C4-2B (cell line): ENCODE measurements at regions not wholly inside any gene's neighbourhood (a gene's known extent, or its start where the extent isn't known, plus 50 kb on each side); places are given as distances from the start of the nearest gene placed in this dataset.

ENCODE experiments used
- H3K27ac ChIP-seq: fragments of 450-650 bp; 2 replicates; pipeline ENCODE4 v1.5.1; 2017
- ZFX ChIP-seq: fragments of 450-650 bp; IDR thresholded peaks from 2 replicates; pipeline ENCODE4 v1.6.1; 2017
- TF ChIP-seq, protein P1 (sequence below): fragments of 450-650 bp; conservative IDR thresholded peaks from 2 replicates; pipeline ENCODE4 v1.5.1; 2017; ENCODE audit warnings: mild to moderate bottlenecking

DNA sequence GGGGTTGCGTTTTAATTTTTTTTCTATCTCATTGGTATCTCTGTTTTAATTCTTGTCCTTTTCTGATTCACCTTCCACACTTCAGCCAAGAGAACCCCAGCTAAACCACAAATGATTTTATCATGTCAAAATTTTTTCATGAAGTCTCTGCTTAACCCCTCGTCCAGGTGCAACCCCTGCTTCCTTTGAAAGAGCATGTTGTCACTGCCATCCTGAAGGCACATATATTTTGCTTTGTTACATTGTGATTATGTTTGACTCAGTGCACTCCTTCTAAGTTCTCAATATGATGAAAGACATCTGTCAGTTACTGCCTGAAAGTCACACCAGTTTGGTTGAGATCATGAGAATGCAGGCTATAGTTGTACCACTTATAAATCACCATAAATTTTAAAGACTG, 99.9 kb upstream of the FMR1 start:
- TF ChIP-seq, protein P1, sequence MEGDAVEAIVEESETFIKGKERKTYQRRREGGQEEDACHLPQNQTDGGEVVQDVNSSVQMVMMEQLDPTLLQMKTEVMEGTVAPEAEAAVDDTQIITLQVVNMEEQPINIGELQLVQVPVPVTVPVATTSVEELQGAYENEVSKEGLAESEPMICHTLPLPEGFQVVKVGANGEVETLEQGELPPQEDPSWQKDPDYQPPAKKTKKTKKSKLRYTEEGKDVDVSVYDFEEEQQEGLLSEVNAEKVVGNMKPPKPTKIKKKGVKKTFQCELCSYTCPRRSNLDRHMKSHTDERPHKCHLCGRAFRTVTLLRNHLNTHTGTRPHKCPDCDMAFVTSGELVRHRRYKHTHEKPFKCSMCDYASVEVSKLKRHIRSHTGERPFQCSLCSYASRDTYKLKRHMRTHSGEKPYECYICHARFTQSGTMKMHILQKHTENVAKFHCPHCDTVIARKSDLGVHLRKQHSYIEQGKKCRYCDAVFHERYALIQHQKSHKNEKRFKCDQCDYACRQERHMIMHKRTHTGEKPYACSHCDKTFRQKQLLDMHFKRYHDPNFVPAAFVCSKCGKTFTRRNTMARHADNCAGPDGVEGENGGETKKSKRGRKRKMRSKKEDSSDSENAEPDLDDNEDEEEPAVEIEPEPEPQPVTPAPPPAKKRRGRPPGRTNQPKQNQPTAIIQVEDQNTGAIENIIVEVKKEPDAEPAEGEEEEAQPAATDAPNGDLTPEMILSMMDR = no peak
- TF ChIP-seq ZFX = no peak

DNA sequence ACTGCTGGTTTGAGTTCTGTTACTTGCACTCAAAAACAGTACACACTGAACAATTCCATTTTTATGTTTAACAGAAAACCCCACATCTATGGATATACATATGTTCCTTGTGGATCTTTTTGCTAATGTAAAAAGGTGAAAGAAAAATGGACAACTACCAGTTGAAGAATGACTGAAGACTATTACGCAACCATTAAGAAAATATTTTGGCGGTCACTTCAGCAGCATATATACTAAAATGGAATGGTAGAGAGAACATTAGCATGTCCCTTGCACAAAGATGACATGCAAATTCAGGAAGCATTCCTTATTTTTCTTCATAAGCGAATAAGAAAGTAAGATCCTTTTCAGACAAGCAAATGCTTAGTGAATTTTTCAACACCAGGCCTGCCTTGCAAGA, 84.6 kb upstream of the FMR1 start:
- H3K27ac ChIP-seq = no peak overlapping the region
- TF ChIP-seq ZFX = no peak
- TF ChIP-seq, protein P1 = no peak

More for the DNA sequence above, 99.9 kb upstream of the FMR1 start:
- H3K27ac ChIP-seq = no peak overlapping the region

DNA sequence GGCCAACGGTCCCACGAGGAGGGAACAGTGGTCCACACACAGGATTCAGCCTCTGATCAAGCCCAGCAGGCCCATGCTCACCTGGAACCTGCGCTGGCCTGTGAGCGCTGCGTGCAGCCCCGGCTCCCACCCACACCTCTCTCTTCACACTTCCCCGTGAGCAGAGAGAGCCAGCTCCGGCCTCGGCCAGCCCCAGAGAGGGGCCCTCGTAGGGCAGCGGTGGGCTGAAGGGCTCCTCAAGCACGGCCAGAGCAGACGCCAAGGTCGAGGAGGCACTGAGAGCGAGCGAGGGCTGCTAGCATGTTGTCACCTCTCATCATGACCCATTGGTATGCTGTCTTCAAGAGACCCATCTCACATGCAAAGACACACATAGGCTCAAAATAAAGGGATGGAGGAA, 83.0 kb upstream of the FMR1 start:
- H3K27ac ChIP-seq = no peak overlapping the region
- TF ChIP-seq ZFX = no peak
- TF ChIP-seq, protein P1 = no peak

DNA sequence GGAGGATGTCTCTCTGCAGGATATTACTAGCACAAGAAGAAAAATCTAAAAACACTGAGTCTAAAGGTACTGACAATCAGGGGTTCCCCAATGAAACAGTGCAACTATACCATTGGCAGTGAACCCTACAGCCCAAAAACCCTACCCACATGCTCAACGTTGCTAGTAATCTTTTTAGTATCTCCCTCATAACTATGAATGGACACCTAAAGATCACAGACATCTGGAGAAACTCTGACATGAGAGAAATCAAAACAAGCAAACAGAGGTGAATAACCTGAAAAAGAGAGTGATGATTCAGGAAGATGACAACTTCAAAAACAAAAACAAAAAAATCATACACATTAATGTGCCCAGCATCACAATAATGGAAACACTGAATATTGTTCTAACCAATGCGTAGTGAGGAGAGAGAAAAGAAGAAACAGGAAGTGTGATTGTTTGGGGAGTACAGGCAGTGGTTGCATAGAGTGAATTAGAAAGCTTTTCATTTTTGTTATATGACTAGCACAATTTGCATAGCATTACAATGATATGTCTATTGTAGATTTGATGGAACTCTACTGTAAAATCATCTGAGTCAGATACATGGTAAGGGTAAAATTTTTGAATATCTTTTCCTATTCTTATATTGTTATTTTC, 78.9 kb upstream of the FMR1 start:
- no peak overlapping the region for H3K27ac ChIP-seq
- TF ChIP-seq ZFX = no peak
- TF ChIP-seq, protein P1 = no peak

DNA sequence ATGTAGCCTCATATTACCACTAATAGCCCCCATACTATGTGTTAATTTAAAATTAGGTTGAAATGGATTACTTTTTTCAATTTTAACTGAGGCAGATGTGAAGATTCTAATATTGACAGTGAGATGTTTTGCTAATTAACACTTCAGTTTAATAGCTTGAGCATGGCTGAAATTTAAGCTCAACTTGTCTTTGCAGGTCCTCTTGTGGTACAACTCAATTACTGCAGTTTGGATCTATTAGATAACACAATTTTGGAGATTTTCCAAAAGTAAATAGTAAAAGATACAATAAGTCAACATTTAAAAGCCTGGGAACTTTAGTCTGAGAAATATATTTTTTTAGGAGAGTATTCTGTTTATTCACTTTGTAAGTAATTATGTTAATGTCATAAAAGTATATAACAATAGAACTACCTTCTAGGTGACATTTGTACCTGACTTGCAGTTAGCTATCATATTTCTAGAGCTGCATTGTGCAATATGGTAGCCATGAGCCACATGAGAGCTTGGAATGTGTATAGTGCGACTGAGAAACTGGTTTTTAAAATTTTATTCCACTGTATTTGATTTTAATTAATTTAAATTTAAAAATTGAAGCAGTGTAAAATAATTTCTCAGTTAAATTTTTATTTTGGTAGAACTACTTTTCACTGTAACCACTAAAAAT, 73.1 kb upstream of the FMR1 start:
- TF ChIP-seq, protein P1 = peak; percentile 56
- no peak for TF ChIP-seq ZFX
- no peak overlapping the region for H3K27ac ChIP-seq

DNA sequence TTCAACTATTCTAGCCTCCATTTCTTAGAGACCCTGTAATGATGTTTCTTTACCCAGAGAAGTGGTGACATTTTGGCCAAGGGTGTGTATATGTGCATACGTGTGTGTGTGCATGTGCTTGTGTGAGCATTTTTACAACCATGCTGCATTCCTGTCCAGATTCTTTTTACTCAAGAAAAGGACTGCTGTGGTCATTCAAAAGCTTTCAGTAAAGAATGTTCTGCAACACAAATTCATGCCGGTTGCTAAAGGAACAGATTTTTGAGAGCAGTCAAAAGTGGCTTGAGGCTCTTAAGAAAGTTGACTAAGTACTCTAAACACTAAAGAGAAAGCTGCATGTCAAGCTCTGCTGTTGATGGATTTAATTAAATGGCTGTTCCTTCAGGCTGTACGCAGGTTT, 65.0 kb upstream of the FMR1 start:
- no peak for TF ChIP-seq ZFX
- TF ChIP-seq, protein P1 = no peak
- H3K27ac ChIP-seq = no peak overlapping the region

DNA sequence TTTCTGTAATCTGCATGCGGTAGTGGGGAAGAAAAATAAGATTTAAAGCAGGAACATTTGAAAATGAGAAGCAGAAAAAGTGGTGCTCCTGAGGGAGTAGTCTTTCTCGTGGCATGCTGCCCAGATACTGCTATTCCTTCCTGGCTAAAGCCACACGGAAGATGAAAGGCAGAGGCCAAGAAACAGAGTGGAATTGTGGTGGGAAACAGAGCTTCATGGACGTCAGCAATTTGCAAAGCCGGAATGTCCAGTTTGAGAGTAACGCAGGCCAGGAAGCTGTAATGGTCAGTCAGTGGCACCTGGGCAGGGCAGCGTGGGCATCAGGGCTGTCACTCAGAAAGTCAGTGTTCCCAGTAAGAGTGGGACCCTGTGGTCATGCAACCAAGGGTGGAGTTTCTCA, 63.7 kb upstream of the FMR1 start:
- no peak for TF ChIP-seq ZFX
- TF ChIP-seq, protein P1 = no peak
- H3K27ac ChIP-seq = no peak overlapping the region
